Panc1 (cell line): ENCODE measurements at regions not wholly inside any gene's neighbourhood (a gene's known extent, or its start where the extent isn't known, plus 50 kb on each side); places are given as distances from the start of the nearest gene placed in this dataset.

ENCODE experiments used
- ATAC-seq: fragments of 200-7000 bp; cut with Tn5 transposase; 2 replicates; pipeline ENCODE4 v1.9.1; 2020; ENCODE audit warnings: mild to moderate bottlenecking, moderate library complexity
- BruUV-seq: library from RNA; stranded (reverse); fragments of 400-500 nt; replicated peaks from 2 replicates; lab custom pipeline; 2021; lab: Mats Ljungman, UMichigan
- CTCF ChIA-PET: fragments of 300-600 bp; sonication (Branson Sonifier 250); formaldehyde crosslinking; loops from one replicate; lab custom pipeline; 2022; ENCODE audit warnings: antibody characterized with exemption; lab: Charles Lee
- POLR2A ChIA-PET: fragments of 300-600 bp; sonication (Branson Sonifier 250); formaldehyde crosslinking; loops from one replicate; lab custom pipeline; 2022; ENCODE audit warnings: antibody characterized with exemption; lab: Charles Lee
- DNase-seq: peaks from one replicate; pipeline ENCODE4 v3.0.0-alpha.2; 2010; ENCODE audit warnings: low read depth, low spot score
- H3K27ac ChIP-seq: 2 replicates; pipeline ENCODE4 v1.5.1; 2011; ENCODE audit warnings: mild to moderate bottlenecking, low read length, inconsistent platforms
- H3K27me3 ChIP-seq: fragments of 200-500 bp; sonication (Bioruptor generic); 2 replicates; pipeline ENCODE4 v1.6.0; 2014; ENCODE audit warnings: low read length, inconsistent platforms; ENCODE audit not compliant: control insufficient read depth, insufficient read depth
- H3K36me3 ChIP-seq: fragments of 200-500 bp; sonication (Bioruptor generic); 2 replicates; pipeline ENCODE4 v1.5.1; 2014; ENCODE audit warnings: inconsistent platforms, mild to moderate bottlenecking, low read length, moderate library complexity; ENCODE audit not compliant: control insufficient read depth, insufficient read depth
- H3K4me1 ChIP-seq: 2 replicates; pipeline ENCODE4 v1.5.1; 2011; ENCODE audit warnings: inconsistent platforms, mild to moderate bottlenecking, low read length, moderate library complexity; ENCODE audit not compliant: control insufficient read depth, insufficient read depth
- H3K4me3 ChIP-seq, 2 experiments: 2 replicates each; pipeline ENCODE4 v1.5.1; 2011 to 2012; ENCODE audit warnings: low read depth in 2 of 2, low read length in 2 of 2, mild to moderate bottlenecking in 2 of 2, inconsistent platforms in 1 of 2, moderate library complexity in 1 of 2
- H3K9me3 ChIP-seq: fragments of 200-500 bp; sonication (Bioruptor generic); 2 replicates; pipeline ENCODE4 v1.5.1; 2014; ENCODE audit warnings: low read depth, mild to moderate bottlenecking, inconsistent platforms, low read length, moderate library complexity; ENCODE audit not compliant: control insufficient read depth, insufficient read depth
- CTCF ChIP-seq: fragments of 450-650 bp; IDR thresholded peaks from 2 replicates; pipeline ENCODE4 v1.5.1; 2017; ENCODE audit warnings: mild to moderate bottlenecking
- POLR2AphosphoS5 ChIP-seq: IDR thresholded peaks from 2 replicates; pipeline ENCODE4 v1.6.1; 2012; ENCODE audit warnings: mild to moderate bottlenecking, low read depth, low read length, moderate library complexity
- REST ChIP-seq, 2 experiments: IDR thresholded peaks; 2 replicates each; pipeline ENCODE4 v1.6.1; 2011 to 2012; ENCODE audit warnings: low read depth in 2 of 2, control low read depth in 1 of 2, low read length in 1 of 2, mild to moderate bottlenecking in 1 of 2, moderate library complexity in 1 of 2; ENCODE audit not compliant: insufficient read depth in 1 of 2
- SIN3A ChIP-seq: IDR thresholded peaks from 2 replicates; pipeline ENCODE4 v1.6.1; 2012; ENCODE audit warnings: low read depth, mild to moderate bottlenecking, low read length, moderate library complexity, borderline replicate concordance; ENCODE audit not compliant: insufficient read depth
- TCF7L2 ChIP-seq: IDR thresholded peaks from 2 replicates; pipeline ENCODE4 v1.6.1; 2011; ENCODE audit warnings: mild to moderate bottlenecking, low read depth, low read length, inconsistent platforms
- in situ Hi-C: cut with HindIII; loops from 2 replicates; pipeline ENCODE4 v1.10.0; 2016; ENCODE audit warnings: low sequenced_read_pairs, low pct_unique_long_range_greater_than_20kb
- intact Hi-C: fragments of 100-400 bp; cut with micrococcal nuclease; formaldehyde crosslinking; loops from one replicate; pipeline ENCODE4 v1.10.0; 2022; ENCODE audit not compliant: unreplicated experiment

GRCh38 chr3:22147161-22147560 is 396.2 kb upstream of the ZNF385D start:
- no peaks in the 10 kb centered on the region for H3K4me1 ChIP-seq
- BruUV-seq = no TSS peak
- in situ Hi-C loops (no loop called here), intact Hi-C loops (no loop called here)
- H3K4me3 ChIP-seq = no peak overlapping the region
- ChIA-PET CTCF (no interaction called here), POLR2A (no interaction called here)
- no peaks in the 10 kb centered on the region for H3K27me3 ChIP-seq
- H3K27ac ChIP-seq = no peak overlapping the region
- H3K9me3 ChIP-seq = no peaks in the 10 kb centered on the region
- TF ChIP-seq SIN3A = no peak
- TF ChIP-seq TCF7L2 = no peak
- H3K36me3 ChIP-seq = no peaks in the 10 kb centered on the region
- no peak for DNase-seq
- ATAC-seq = no peak

- no peak for ATAC-seq
- CTCF ChIA-PET = no interaction called here
- TF ChIP-seq SIN3A = no peak
- no peak overlapping the region for H3K27ac ChIP-seq
- BruUV-seq = no TSS peak
- POLR2A ChIA-PET = no interaction called here
- H3K9me3 ChIP-seq = no peaks in the 10 kb centered on the region
- no peaks in the 10 kb centered on the region for H3K27me3 ChIP-seq
- no peaks in the 10 kb centered on the region; the same call in 1 of the 2 replicates for H3K36me3 ChIP-seq
- no peak for DNase-seq
- in situ Hi-C loops = no loop called here
- no peaks in the 10 kb centered on the region for H3K4me1 ChIP-seq
- H3K4me3 ChIP-seq = no peak overlapping the region
- intact Hi-C loops = no loop called here
Measured at GRCh38 chr3:22156868-22157267, 405.9 kb upstream of the ZNF385D start.

- intact Hi-C loops = no loop called here
Measured at GRCh38 chr3:22157848-22158247, 406.8 kb upstream of the ZNF385D start.

More at GRCh38 chr3:22157848-22158247, 406.8 kb upstream of the ZNF385D start:
- H3K4me3 ChIP-seq = no peak overlapping the region
- in situ Hi-C loops = no loop called here
- H3K9me3 ChIP-seq = no peaks in the 10 kb centered on the region
- no peaks in the 10 kb centered on the region for H3K27me3 ChIP-seq
- BruUV-seq = no TSS peak
- ChIA-PET CTCF (no interaction called here), POLR2A (no interaction called here)
- DNase-seq (no peak), ATAC-seq (no peak)
- TF ChIP-seq REST (IDR thresholded peaks at IDR 0.05; ENCODE audit: insufficient read depth in 1 of 2, low read depth in 2 of 2, low read length in 1 of 2) (no peak), SIN3A (no peak), POLR2AphosphoS5 (no peak), CTCF (no peak), TCF7L2 (no peak)
- H3K4me1 ChIP-seq = no peaks in the 10 kb centered on the region
- no peak overlapping the region for H3K27ac ChIP-seq
- no peaks in the 10 kb centered on the region; the same call in 1 of the 2 replicates for H3K36me3 ChIP-seq
